ENCODE measurements at regions not wholly inside any gene's neighbourhood (a gene's known extent, or its start where the extent isn't known, plus 50 kb on each side); places are given as distances from the start of the nearest gene placed in this dataset.

DNA sequence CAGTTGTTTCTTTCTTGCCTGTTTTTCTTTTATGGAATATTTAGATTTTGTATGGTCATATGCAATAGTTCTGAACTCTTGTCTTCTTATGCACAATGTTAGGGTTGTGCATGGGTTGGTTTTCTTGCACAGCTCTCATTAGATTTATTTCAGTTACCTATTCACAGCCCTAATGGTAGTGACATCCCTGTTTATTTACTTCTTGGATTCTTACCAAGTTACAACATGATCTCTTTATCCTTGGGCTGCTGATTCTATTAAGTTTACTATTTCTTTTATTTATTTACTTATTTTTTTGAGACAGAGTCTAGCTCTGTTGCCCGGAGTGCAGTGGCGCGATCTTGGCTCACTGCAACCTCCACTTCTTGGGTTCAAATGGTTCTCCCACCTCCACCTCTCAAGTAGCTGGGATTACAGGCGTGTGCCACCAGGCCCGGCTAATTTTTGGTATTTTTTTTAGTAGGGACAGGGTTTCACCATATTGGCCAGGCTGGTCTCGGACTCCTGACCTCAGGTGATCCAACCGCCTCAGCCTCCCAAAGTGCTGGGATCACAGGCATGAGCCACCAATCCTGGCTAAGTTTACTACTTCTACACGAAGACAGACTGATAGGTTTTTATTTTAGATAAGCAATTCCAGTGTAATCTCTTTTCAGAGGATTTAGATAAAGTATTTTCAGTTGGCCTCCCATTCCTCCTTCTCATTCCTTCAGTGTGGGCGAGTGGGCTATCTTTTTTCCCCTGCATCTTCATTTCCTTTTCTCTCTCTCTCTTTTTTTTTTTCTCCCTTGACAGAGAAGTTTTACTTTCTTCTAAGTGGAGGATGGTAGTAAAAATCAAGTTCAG is 395.1 kb upstream of the RGS6 start:
- H3K4me3 ChIP-seq = no peak overlapping the region
- DNase-seq (ENCODE audit: low spot score) = no peak
- TF ChIP-seq CTCF (IDR thresholded peaks at IDR 0.05) = no peak
- peak overlapping the region in 1 of 2 donors; percentile 20 for H3K27ac ChIP-seq

DNA sequence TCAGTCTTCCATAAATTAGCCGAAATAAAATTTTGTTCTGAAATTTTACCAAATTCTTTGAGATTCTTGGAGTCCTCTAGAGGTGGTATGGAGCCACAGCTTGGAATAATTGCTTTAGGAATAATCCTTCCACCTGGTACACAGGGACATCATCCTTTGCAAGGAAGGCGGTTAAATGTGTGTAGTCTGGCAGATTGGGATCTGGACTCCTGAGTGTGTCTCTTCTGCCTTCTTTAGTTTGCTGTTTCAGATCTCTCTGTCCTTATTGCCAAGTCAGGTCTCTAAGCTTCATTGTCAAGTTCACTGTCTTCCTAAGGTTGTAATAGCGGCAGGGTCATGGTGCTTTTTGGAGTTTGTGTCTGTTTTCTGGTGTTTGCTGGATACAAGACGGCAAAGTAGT is 393.9 kb upstream of the RGS6 start:
- TF ChIP-seq CTCF (IDR thresholded peaks at IDR 0.05) = no peak
- no peak overlapping the region for H3K27ac ChIP-seq
- H3K4me3 ChIP-seq = no peak overlapping the region
- no peak for DNase-seq (ENCODE audit: low spot score)

DNA sequence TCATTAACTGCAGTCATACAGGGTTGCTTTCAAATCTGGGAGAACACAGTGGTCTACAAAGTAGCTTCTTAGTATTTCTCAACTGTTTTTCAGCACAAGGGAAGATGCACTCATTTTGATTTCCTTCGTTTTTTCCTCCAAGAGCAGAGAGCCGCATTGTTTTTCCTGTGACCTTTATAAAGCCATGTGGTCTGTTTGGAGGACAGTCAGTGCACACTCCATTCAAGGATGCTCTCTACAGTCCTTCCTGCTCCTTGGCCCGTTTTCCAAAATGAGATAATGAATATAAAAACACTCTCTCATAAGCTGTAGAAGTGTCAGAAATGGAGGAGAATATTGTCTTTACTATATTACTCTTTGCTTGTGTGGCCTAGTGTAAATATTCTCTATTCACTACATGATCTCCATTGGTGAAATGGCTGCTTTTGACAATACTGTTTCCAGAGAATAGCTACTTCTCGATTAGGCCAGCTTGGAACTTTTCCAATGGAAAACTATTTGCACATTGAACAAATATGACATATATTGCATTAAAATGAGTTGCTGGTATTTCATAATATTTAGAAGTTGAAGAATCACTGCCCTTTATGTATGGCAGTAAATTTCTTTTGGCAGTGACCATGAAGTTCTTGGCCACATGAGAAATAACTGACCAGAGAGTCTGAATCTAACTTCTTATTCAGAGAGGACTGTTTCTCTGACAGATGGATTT is 393.1 kb upstream of the RGS6 start:
- Histone ChIP-seq H3K27ac (peak overlapping the region in 1 of 2 donors; percentile 72), H3K4me3 (peak overlapping the region; percentile 56)
- DNase-seq (ENCODE audit: low spot score) = no peak
- no peak for TF ChIP-seq CTCF (IDR thresholded peaks at IDR 0.05)

- no peak for TF ChIP-seq CTCF (IDR thresholded peaks at IDR 0.05)
- no peak for DNase-seq (ENCODE audit: low spot score)
- Histone ChIP-seq H3K27ac (peak overlapping the region; percentile 11 to 72), H3K4me3 (peak overlapping the region; percentile 56)
Measured at GRCh38 chr14:71539650-71540285, 392.5 kb upstream of the RGS6 start.

- Histone ChIP-seq H3K27ac (no peak overlapping the region), H3K4me3 (no peak overlapping the region)
- no peak for TF ChIP-seq CTCF (IDR thresholded peaks at IDR 0.05)
- DNase-seq (ENCODE audit: low spot score) = no peak
Measured at GRCh38 chr14:71541271-71541670, 391.0 kb upstream of the RGS6 start.

DNA sequence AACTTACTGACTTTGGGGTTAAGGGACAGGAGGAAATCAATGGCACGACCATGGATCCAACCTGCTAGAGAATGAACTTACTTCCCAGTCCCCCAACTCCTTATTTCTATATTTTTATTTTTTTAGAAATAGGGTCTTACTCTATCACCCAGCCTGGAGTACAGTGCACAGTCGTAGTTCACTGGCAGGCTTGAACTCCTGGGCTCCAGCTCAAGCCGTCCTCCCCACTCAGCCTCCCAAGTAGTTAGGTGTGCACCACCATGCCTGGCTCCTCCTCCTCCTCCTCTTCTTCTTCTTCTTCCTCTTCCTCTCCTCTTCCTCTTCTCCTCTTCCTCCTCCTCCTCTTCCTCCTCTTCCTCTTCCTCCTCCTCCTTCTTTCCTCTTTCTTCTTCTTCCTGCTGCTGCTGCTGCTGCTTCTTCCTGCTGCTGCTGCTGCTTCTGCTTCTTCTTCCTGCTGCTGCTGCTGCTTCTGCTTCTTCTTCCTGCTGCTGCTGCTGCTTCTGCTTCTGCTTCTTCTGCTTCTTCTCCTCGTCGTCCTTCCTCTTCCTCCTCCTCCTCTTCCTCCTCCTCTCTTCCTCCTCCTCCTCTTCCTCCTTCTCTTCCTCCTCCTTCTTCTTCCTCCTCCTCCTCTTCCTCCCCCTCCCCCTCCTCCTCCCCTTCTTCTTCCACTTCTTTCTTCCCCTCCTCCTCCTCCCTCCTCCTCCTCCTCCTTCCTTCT is 390.1 kb upstream of the RGS6 start:
- H3K4me3 ChIP-seq = no peak overlapping the region
- no peak overlapping the region for H3K27ac ChIP-seq
- TF ChIP-seq CTCF (IDR thresholded peaks at IDR 0.05) = no peak
- no peak for DNase-seq (ENCODE audit: low spot score)
